HEK293 (cell line): ENCODE measurements at regions not wholly inside any gene's neighbourhood (a gene's known extent, or its start where the extent isn't known, plus 50 kb on each side); places are given as distances from the start of the nearest gene placed in this dataset.

Experiments
- CTCF ChIA-PET: fragments of 350-600 bp; formaldehyde crosslinking; extraction: SDS; loops from one replicate; lab custom pipeline; 2021; ENCODE audit warnings: antibody characterized with exemption; lab: Yijun Ruan, JAX
- POLR2A ChIA-PET: fragments of 300-600 bp; formaldehyde crosslinking; extraction: SDS; loops from one replicate; lab custom pipeline; 2020; ENCODE audit warnings: antibody characterized with exemption, inconsistent platforms; lab: Yijun Ruan, JAX
- H3K27ac ChIP-seq: fragments of 200-500 bp; sonication (Bioruptor generic); 2 replicates; pipeline ENCODE4 v1.5.1; 2014; ENCODE audit warnings: low read depth, low read length, control low read depth, inconsistent platforms; ENCODE audit errors: extremely low read depth
- H3K36me3 ChIP-seq, 2 experiments: fragments of 200-500 bp in 1 of 2; sonication (Bioruptor generic) in 1 of 2; 1 replicate in 1 of 2; 2 replicates in 1 of 2; pipeline ENCODE4 v1.5.1; 2014 to 2017; ENCODE audit warnings: inconsistent platforms in 2 of 2, low read length in 2 of 2; ENCODE audit not compliant: control insufficient read depth in 2 of 2, insufficient read depth in 1 of 2
- H3K4me1 ChIP-seq: fragments of 200-500 bp; sonication (Bioruptor generic); 2 replicates; pipeline ENCODE4 v1.5.1; 2014; ENCODE audit warnings: mild to moderate bottlenecking, low read length, inconsistent platforms; ENCODE audit not compliant: control insufficient read depth, insufficient read depth
- H3K4me3 ChIP-seq: 2 replicates; pipeline ENCODE4 v1.5.1; 2011; ENCODE audit warnings: low read depth, mild to moderate bottlenecking, control low read depth, low read length, moderate library complexity
- H3K9me3 ChIP-seq: fragments of 200-500 bp; sonication (Bioruptor generic); 2 replicates; pipeline ENCODE4 v1.5.1; 2014; ENCODE audit warnings: low read depth, low read length, inconsistent platforms; ENCODE audit not compliant: control insufficient read depth, insufficient read depth
- HOXD13 ChIP-seq: sonication (generic); formaldehyde crosslinking; IDR thresholded peaks from 2 replicates; pipeline ENCODE4 v1.8.0; 2022; ENCODE audit warnings: missing genetic modification reagents, borderline replicate concordance
- KLF1 ChIP-seq: fragments of 450-650 bp; formaldehyde crosslinking; IDR thresholded peaks from 2 replicates; pipeline ENCODE4 v1.5.1; 2016; ENCODE audit warnings: missing biosample characterization, missing genetic modification characterization
- KLF9 ChIP-seq: fragments of 450-650 bp; formaldehyde crosslinking; IDR thresholded peaks from 2 replicates; pipeline ENCODE4 v1.5.1; 2016; ENCODE audit warnings: missing biosample characterization, missing genetic modification characterization, low read depth
- SP7 ChIP-seq: fragments of 450-650 bp; formaldehyde crosslinking; IDR thresholded peaks from 2 replicates; pipeline ENCODE4 v1.5.1; 2016; ENCODE audit warnings: missing biosample characterization, missing genetic modification characterization
- YY2 ChIP-seq: fragments of 450-650 bp; formaldehyde crosslinking; IDR thresholded peaks from 2 replicates; pipeline ENCODE4 v1.5.1; 2016; ENCODE audit warnings: missing biosample characterization, missing genetic modification characterization
- ZBTB21 ChIP-seq: fragments of 450-650 bp; formaldehyde crosslinking; IDR thresholded peaks from 2 replicates; pipeline ENCODE4 v1.5.1; 2017; ENCODE audit warnings: missing biosample characterization, missing genetic modification characterization
- ZBTB48 ChIP-seq: fragments of 450-650 bp; formaldehyde crosslinking; IDR thresholded peaks from 2 replicates; pipeline ENCODE4 v1.5.1; 2016; ENCODE audit warnings: missing biosample characterization, missing genetic modification characterization
- ZFP37 ChIP-seq: fragments of 450-650 bp; formaldehyde crosslinking; IDR thresholded peaks from 2 replicates; pipeline ENCODE4 v1.5.1; 2016; ENCODE audit warnings: missing biosample characterization, missing genetic modification characterization
- ZFP41 ChIP-seq: fragments of 450-650 bp; formaldehyde crosslinking; IDR thresholded peaks from 2 replicates; pipeline ENCODE4 v1.5.1; 2016; ENCODE audit warnings: missing biosample characterization, missing genetic modification characterization, borderline replicate concordance
- ZFP69B ChIP-seq: fragments of 450-650 bp; formaldehyde crosslinking; IDR thresholded peaks from 2 replicates; pipeline ENCODE4 v1.5.1; 2016; ENCODE audit warnings: missing biosample characterization, missing genetic modification characterization
- ZNF19 ChIP-seq: fragments of 450-650 bp; formaldehyde crosslinking; IDR thresholded peaks from 2 replicates; pipeline ENCODE4; 2016; ENCODE audit warnings: missing biosample characterization, missing genetic modification characterization, low read depth
- ZNF211 ChIP-seq: fragments of 450-650 bp; formaldehyde crosslinking; IDR thresholded peaks from 2 replicates; pipeline ENCODE4 v1.5.1; 2016; ENCODE audit warnings: low read depth, missing biosample characterization, missing genetic modification characterization
- ZNF266 ChIP-seq: fragments of 450-650 bp; formaldehyde crosslinking; IDR thresholded peaks from 2 replicates; pipeline ENCODE4 v1.5.1; 2016; ENCODE audit warnings: missing biosample characterization, missing genetic modification characterization, low read depth
- ZNF274 ChIP-seq, 2 experiments: fragments of 200-500 bp in 1 of 2; fragments of 450-650 bp in 1 of 2; sonication (Bioruptor generic) in 1 of 2; formaldehyde crosslinking in 1 of 2; IDR thresholded peaks; 2 replicates each; pipeline versions ENCODE4 v1.5.1 to v1.6.1; 2014 to 2016; ENCODE audit warnings: borderline replicate concordance in 1 of 2, inconsistent platforms in 1 of 2, low read length in 1 of 2, missing biosample characterization in 1 of 2, missing genetic modification characterization in 1 of 2
- ZNF341 ChIP-seq: fragments of 450-650 bp; formaldehyde crosslinking; IDR thresholded peaks from 2 replicates; pipeline ENCODE4; 2016; ENCODE audit warnings: low read depth, missing biosample characterization, missing genetic modification characterization
- ZNF354C ChIP-seq: fragments of 450-650 bp; formaldehyde crosslinking; IDR thresholded peaks from 2 replicates; pipeline ENCODE4 v1.5.1; 2016; ENCODE audit warnings: missing biosample characterization, missing genetic modification characterization, low read depth, borderline replicate concordance
- ZNF366 ChIP-seq: fragments of 450-650 bp; formaldehyde crosslinking; conservative IDR thresholded peaks from 2 replicates; pipeline ENCODE4 v1.5.1; 2016; ENCODE audit warnings: missing biosample characterization, missing genetic modification characterization
- ZNF544 ChIP-seq: fragments of 450-650 bp; formaldehyde crosslinking; IDR thresholded peaks from 2 replicates; pipeline ENCODE4 v1.5.0; 2017; ENCODE audit warnings: missing biosample characterization, missing genetic modification characterization
- ZNF623 ChIP-seq: fragments of 450-650 bp; formaldehyde crosslinking; IDR thresholded peaks from 2 replicates; pipeline ENCODE4 v1.5.1; 2016; ENCODE audit warnings: missing biosample characterization, missing genetic modification characterization
- ZNF776 ChIP-seq: fragments of 450-650 bp; formaldehyde crosslinking; IDR thresholded peaks from 2 replicates; pipeline ENCODE4 v1.5.0; 2017; ENCODE audit warnings: missing biosample characterization, missing genetic modification characterization, borderline replicate concordance
- ZNF792 ChIP-seq: fragments of 450-650 bp; formaldehyde crosslinking; IDR thresholded peaks from 2 replicates; pipeline ENCODE4 v1.5.1; 2016; ENCODE audit warnings: missing biosample characterization, missing genetic modification characterization
- ZNF843 ChIP-seq: fragments of 450-650 bp; formaldehyde crosslinking; IDR thresholded peaks from 2 replicates; pipeline ENCODE4 v1.5.1; 2016; ENCODE audit warnings: missing biosample characterization, missing genetic modification characterization
- TF ChIP-seq, protein P1 (sequence below): fragments of 450-650 bp; formaldehyde crosslinking; IDR thresholded peaks from 2 replicates; pipeline ENCODE4 v1.5.1; 2016; ENCODE audit warnings: missing biosample characterization, missing genetic modification characterization
- TF ChIP-seq, protein P2 (sequence below): fragments of 450-650 bp; formaldehyde crosslinking; IDR thresholded peaks from 2 replicates; pipeline ENCODE4 v1.5.1; 2016; ENCODE audit warnings: missing biosample characterization, missing genetic modification characterization, low read depth
- TF ChIP-seq, protein P3 (sequence below): fragments of 450-650 bp; formaldehyde crosslinking; IDR thresholded peaks from 2 replicates; pipeline ENCODE4 v1.5.1; 2016; ENCODE audit warnings: missing biosample characterization, missing genetic modification characterization
- TF ChIP-seq, protein P4 (sequence below): fragments of 450-650 bp; formaldehyde crosslinking; IDR thresholded peaks from 2 replicates; pipeline ENCODE4 v1.5.1; 2016; ENCODE audit warnings: missing biosample characterization, missing genetic modification characterization, borderline replicate concordance
- TF ChIP-seq, protein P5 (sequence below): fragments of 450-650 bp; formaldehyde crosslinking; IDR thresholded peaks from 2 replicates; pipeline ENCODE4 v1.5.1; 2016; ENCODE audit warnings: missing biosample characterization, missing genetic modification characterization, borderline replicate concordance

DNA sequence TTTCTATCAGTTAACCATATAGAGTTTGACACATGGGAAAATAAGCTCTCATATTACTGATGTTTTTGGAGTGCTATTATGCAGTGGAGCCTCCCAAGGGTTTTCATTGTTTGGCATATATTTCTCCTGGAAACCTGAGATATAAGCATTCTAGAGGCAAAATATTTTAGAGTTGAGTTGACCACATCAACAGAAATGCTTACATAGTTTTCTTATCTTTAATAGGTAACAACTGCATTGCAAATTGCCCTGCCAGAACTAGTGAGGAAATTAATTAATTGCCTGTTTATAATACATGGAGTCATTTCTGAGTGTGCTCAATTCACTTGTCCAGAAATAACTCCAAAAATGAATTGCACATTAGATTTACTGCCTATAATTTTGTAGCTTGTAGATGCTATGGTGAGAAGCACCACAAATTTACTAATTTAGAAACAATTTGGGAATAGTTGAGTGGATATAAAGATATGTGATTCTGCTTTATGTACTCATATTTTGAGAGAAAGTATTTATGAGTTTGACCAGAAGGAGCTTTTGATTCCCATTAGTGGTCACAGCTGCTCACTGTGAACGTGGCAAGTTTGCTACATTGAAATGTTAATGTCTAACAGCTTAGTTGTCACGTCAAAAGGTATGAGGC lies 288.7 kb downstream of the CD109 start:
- Histone ChIP-seq H3K4me3 (no peak overlapping the region), H3K27ac (no peak overlapping the region), H3K4me1 (no peaks in the 10 kb centered on the region), H3K36me3 (no peaks in the 10 kb centered on the region), H3K9me3 (no peaks in the 10 kb centered on the region)
- TF ChIP-seq YY2 (tag by site-specific recombination) (no peak), ZNF792 (tag by site-specific recombination) (no peak), KLF1 (tag by site-specific recombination) (no peak), ZFP37 (no peak), ZNF341 (tag by site-specific recombination) (no peak), ZNF19 (tag by site-specific recombination) (no peak), ZBTB48 (tag by site-specific recombination) (no peak), HOXD13 (no peak), ZNF266 (tag by site-specific recombination) (no peak)
- TF ChIP-seq, protein P1, sequence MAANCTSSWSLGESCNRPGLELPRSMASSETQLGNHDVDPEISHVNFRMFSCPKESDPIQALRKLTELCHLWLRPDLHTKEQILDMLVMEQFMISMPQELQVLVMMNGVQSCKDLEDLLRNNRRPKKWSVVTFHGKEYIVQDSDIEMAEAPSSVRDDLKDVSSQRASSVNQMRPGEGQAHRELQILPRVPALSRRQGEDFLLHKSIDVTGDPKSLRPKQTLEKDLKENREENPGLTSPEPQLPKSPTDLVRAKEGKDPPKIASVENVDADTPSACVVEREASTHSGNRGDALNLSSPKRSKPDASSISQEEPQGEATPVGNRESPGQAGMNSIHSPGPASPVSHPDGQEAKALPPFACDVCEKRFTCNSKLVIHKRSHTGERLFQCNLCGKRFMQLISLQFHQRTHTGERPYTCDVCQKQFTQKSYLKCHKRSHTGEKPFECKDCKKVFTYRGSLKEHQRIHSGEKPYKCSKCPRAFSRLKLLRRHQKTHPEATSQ: no peak
- ChIA-PET POLR2A (no interaction called here), CTCF (interaction anchor here (0.6 to 1.3 kb wide), 2 partner anchors 15 to 181 kb away, joined by 3 to 4 read pairs; no protein-coding TSS in a partner anchor)

DNA sequence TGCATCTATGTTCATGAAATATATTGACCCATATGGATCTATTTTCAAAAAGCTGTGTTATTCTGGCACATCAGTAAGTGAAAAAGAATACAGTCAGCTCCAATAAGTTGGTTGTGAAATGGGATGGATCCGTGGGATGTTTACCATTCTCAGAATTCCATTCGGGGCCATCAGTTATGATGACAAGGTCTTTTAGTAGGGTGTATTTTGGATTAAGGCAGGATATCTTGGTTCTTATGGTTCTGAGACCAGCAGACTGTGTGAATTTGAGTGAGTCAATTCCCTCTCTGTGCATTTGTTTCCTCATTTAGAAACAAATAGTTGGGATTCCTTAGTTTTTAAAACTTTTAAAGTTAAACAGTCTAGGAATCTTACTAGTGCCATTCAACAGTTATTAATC lies 287.4 kb downstream of the CD109 start:
- Histone ChIP-seq H3K4me1 (no peaks in the 10 kb centered on the region), H3K36me3 (no peaks in the 10 kb centered on the region), H3K27ac (no peak overlapping the region), H3K9me3 (no peaks in the 10 kb centered on the region), H3K4me3 (no peak overlapping the region)
- CTCF ChIA-PET: interaction anchor here (0.7 to 1.8 kb wide), 4 partner anchors 13 to 631 kb away, joined by 3 to 7 read pairs (median 6); no protein-coding TSS in a partner anchor
- POLR2A ChIA-PET: no interaction called here
- TF ChIP-seq, protein P2, sequence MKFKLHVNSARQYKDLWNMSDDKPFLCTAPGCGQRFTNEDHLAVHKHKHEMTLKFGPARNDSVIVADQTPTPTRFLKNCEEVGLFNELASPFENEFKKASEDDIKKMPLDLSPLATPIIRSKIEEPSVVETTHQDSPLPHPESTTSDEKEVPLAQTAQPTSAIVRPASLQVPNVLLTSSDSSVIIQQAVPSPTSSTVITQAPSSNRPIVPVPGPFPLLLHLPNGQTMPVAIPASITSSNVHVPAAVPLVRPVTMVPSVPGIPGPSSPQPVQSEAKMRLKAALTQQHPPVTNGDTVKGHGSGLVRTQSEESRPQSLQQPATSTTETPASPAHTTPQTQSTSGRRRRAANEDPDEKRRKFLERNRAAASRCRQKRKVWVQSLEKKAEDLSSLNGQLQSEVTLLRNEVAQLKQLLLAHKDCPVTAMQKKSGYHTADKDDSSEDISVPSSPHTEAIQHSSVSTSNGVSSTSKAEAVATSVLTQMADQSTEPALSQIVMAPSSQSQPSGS (tag by site-specific recombination): no peak
- no peak for TF ChIP-seq ZFP69B (tag by site-specific recombination)
- TF ChIP-seq, protein P3, sequence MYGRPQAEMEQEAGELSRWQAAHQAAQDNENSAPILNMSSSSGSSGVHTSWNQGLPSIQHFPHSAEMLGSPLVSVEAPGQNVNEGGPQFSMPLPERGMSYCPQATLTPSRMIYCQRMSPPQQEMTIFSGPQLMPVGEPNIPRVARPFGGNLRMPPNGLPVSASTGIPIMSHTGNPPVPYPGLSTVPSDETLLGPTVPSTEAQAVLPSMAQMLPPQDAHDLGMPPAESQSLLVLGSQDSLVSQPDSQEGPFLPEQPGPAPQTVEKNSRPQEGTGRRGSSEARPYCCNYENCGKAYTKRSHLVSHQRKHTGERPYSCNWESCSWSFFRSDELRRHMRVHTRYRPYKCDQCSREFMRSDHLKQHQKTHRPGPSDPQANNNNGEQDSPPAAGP (tag by site-specific recombination): no peak
- no peak for TF ChIP-seq ZBTB21 (tag by site-specific recombination)
- no peak for TF ChIP-seq KLF9
- TF ChIP-seq, protein P4, sequence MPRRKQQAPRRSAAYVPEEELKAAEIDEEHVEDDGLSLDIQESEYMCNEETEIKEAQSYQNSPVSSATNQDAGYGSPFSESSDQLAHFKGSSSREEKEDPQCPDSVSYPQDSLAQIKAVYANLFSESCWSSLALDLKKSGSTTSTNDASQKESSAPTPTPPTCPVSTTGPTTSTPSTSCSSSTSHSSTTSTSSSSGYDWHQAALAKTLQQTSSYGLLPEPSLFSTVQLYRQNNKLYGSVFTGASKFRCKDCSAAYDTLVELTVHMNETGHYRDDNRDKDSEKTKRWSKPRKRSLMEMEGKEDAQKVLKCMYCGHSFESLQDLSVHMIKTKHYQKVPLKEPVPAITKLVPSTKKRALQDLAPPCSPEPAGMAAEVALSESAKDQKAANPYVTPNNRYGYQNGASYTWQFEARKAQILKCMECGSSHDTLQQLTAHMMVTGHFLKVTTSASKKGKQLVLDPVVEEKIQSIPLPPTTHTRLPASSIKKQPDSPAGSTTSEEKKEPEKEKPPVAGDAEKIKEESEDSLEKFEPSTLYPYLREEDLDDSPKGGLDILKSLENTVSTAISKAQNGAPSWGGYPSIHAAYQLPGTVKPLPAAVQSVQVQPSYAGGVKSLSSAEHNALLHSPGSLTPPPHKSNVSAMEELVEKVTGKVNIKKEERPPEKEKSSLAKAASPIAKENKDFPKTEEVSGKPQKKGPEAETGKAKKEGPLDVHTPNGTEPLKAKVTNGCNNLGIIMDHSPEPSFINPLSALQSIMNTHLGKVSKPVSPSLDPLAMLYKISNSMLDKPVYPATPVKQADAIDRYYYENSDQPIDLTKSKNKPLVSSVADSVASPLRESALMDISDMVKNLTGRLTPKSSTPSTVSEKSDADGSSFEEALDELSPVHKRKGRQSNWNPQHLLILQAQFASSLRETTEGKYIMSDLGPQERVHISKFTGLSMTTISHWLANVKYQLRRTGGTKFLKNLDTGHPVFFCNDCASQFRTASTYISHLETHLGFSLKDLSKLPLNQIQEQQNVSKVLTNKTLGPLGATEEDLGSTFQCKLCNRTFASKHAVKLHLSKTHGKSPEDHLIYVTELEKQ (tag by site-specific recombination): no peak
- no peak for TF ChIP-seq ZNF843 (tag by site-specific recombination)
- no peak for TF ChIP-seq ZFP41 (tag by site-specific recombination)
- TF ChIP-seq ZNF366 (tag by site-specific recombination): no peak
- TF ChIP-seq, protein P5, sequence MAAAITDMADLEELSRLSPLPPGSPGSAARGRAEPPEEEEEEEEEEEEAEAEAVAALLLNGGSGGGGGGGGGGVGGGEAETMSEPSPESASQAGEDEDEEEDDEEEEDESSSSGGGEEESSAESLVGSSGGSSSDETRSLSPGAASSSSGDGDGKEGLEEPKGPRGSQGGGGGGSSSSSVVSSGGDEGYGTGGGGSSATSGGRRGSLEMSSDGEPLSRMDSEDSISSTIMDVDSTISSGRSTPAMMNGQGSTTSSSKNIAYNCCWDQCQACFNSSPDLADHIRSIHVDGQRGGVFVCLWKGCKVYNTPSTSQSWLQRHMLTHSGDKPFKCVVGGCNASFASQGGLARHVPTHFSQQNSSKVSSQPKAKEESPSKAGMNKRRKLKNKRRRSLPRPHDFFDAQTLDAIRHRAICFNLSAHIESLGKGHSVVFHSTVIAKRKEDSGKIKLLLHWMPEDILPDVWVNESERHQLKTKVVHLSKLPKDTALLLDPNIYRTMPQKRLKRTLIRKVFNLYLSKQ (tag by site-specific recombination): no peak
- TF ChIP-seq SP7 (tag by site-specific recombination): no peak
- no peak for TF ChIP-seq ZNF623
- TF ChIP-seq ZNF544: no peak
- no peak for TF ChIP-seq ZNF211 (tag by site-specific recombination)
- no peak for TF ChIP-seq ZNF792 (tag by site-specific recombination)
- no peak for TF ChIP-seq ZNF776 (tag by site-specific recombination)
- no peak for TF ChIP-seq ZNF274 (IDR thresholded peaks at IDR 0.05; ENCODE audit: low read length)
- TF ChIP-seq ZNF274 (tag by site-specific recombination; IDR thresholded peaks at IDR 0.05; ENCODE audit: borderline replicate concordance): no peak
- TF ChIP-seq ZNF354C: no peak
